ENCODE measurements at regions not wholly inside any gene's neighbourhood (a gene's known extent, or its start where the extent isn't known, plus 50 kb on each side); places are given as distances from the start of the nearest gene placed in this dataset.

- TF ChIP-seq ZNF83 (CRISPR knock-in tag; IDR thresholded peaks at IDR 0.05; ENCODE audit: borderline replicate concordance), result no peak
- no peak for TF ChIP-seq PHF21A (CRISPR knock-in tag; IDR thresholded peaks at IDR 0.05)
- TF ChIP-seq ZNF773 (CRISPR knock-in tag; IDR thresholded peaks at IDR 0.05; ENCODE audit: borderline replicate concordance), result no peak
Observed at GRCh38 chr3:124097362-124098131, 105.6 kb upstream of the ROPN1 start (continued).

GRCh38 chr3:124101643-124102042, 109.7 kb upstream of the ROPN1 start:
- CTCF ChIA-PET (ENCODE audit: low intra/inter-chr PET ratio, low total read pairs), result no interaction called here
- TF ChIP-seq ZNF737 (CRISPR knock-in tag; IDR thresholded peaks at IDR 0.05; ENCODE audit: borderline replicate concordance), result no peak
- TF ChIP-seq ATRX (CRISPR knock-in tag; IDR thresholded peaks at IDR 0.05; ENCODE audit: borderline replicate concordance), result no peak
- TF ChIP-seq BHLHE40 (IDR thresholded peaks at IDR 0.05; ENCODE audit: low read length), result no peak
- TF ChIP-seq ZNF569 (CRISPR knock-in tag; IDR thresholded peaks at IDR 0.05; ENCODE audit: borderline replicate concordance), result no peak
- TF ChIP-seq THRA (CRISPR knock-in tag; IDR thresholded peaks at IDR 0.05; ENCODE audit: borderline replicate concordance), result no peak
- TF ChIP-seq STAT5B (CRISPR knock-in tag; IDR thresholded peaks at IDR 0.05), result no peak
- TF ChIP-seq ZNF687 (CRISPR knock-in tag; IDR thresholded peaks at IDR 0.05), result no peak
- no peak for TF ChIP-seq ZNF724P (CRISPR knock-in tag; IDR thresholded peaks at IDR 0.05; ENCODE audit: borderline replicate concordance)
- no peak for TF ChIP-seq ZNF703 (CRISPR knock-in tag; IDR thresholded peaks at IDR 0.05; ENCODE audit: borderline replicate concordance)
- no peak for TF ChIP-seq ZNF839 (CRISPR knock-in tag; IDR thresholded peaks at IDR 0.05; ENCODE audit: borderline replicate concordance)
- TF ChIP-seq TIGD3 (CRISPR knock-in tag; IDR thresholded peaks at IDR 0.05; ENCODE audit: borderline replicate concordance), result no peak
- TF ChIP-seq MLLT10 (CRISPR knock-in tag; IDR thresholded peaks at IDR 0.05), result no peak
- TF ChIP-seq CBX2 (IDR thresholded peaks at IDR 0.05; ENCODE audit: low read depth, low read length), result no peak
- TF ChIP-seq CBX2 (CRISPR knock-in tag; IDR thresholded peaks at IDR 0.05; ENCODE audit: low read depth), result no peak

More at GRCh38 chr3:124101643-124102042, 109.7 kb upstream of the ROPN1 start:
- intact Hi-C loops (cut with micrococcal nuclease; ENCODE audit: unreplicated experiment), result no loop called here
- Histone ChIP-seq H3K4me2 (ENCODE audit: low read depth, low read length) (no peak overlapping the region), H4K20me1 (ENCODE audit: insufficient read depth, low read length) (no peaks in the 10 kb centered on the region), H3K27ac (ENCODE audit: extremely low read length, insufficient read depth, low read length) (no peak overlapping the region), H3K36me3 (replicated peaks in 1 of 2; ENCODE audit: control insufficient read depth in 1 of 2, insufficient read depth in 2 of 2, low read length in 2 of 2) (no peaks in the 10 kb centered on the region), H3K4me1 (ENCODE audit: insufficient read depth, low read length) (no peaks in the 10 kb centered on the region), H3K9me3 (ENCODE audit: low read length) (no peaks in the 10 kb centered on the region), H3K4me3 (replicated peaks in 1 of 3; ENCODE audit: insufficient read depth in 1 of 3, low read depth in 2 of 3, low read length in 3 of 3) (no peak overlapping the region), H3K27me3 (ENCODE audit: control insufficient read depth in 1 of 2, insufficient read depth in 2 of 2, low read length in 2 of 2) (peaks cover 3% of the 10 kb centered on the region in 2 experiments; a peak in 1 of 5 replicates), H3K9ac (ENCODE audit: insufficient read depth, low read depth, low read length) (no peak overlapping the region), H3K79me2 (ENCODE audit: insufficient read depth, low read length) (no peaks in the 10 kb centered on the region), H2AFZ (ENCODE audit: low read length) (no peak overlapping the region)
- ATAC-seq, result no peak
- no peak for DNase-seq (ENCODE audit: low spot score)
- no peak for FAIRE-seq
- in situ Hi-C loops (cut with HindIII; ENCODE audit: extremely low pct_ligation_motif_present, low pct_unique_long_range_greater_than_20kb), result no loop called here
- BruUV-seq (replicated peaks), result no TSS peak
- WGBS (ENCODE audit: low lambda C conversion rate), result 14% methylated on average over 2 of the region's 2 CpGs
- POLR2A ChIA-PET, result no interaction called here

Data from HepG2 (cell line).